Lower leg skin (tissue), 3 donors: ENCODE measurements at regions not wholly inside any gene's neighbourhood (a gene's known extent, or its start where the extent isn't known, plus 50 kb on each side); places are given as distances from the start of the nearest gene placed in this dataset.

ENCODE experiments used
- CTCF ChIP-seq, 3 donors: fragments of 450-650 bp; IDR thresholded peaks; one replicate each; pipeline ENCODE4 v1.5.1; 2016; ENCODE audit warnings: antibody characterized with exemption in 3 of 3, mild to moderate bottlenecking in 3 of 3, moderate library complexity in 2 of 3
- POLR2A ChIP-seq, 2 donors: fragments of 450-650 bp; IDR thresholded peaks; one replicate each; pipeline ENCODE4 v1.6.1; 2016 to 2017; ENCODE audit warnings: antibody characterized with exemption in 2 of 2, mild to moderate bottlenecking in 1 of 2, moderate library complexity in 1 of 2

GRCh38 chr4:123950530-123950929 is 553.9 kb downstream of the SPRY1 start:
- TF ChIP-seq CTCF (IDR thresholded peaks at IDR 0.05) (no peak), POLR2A (IDR thresholded peaks at IDR 0.05) (no peak)
